Spleen (tissue), 11 donors: ENCODE measurements at regions not wholly inside any gene's neighbourhood (a gene's known extent, or its start where the extent isn't known, plus 50 kb on each side); places are given as distances from the start of the nearest gene placed in this dataset.

Source experiments
- DNase-seq: peaks from one replicate; pipeline ENCODE4 v3.0.0-alpha.2; 2020
- H3K27ac ChIP-seq, 8 donors: fragments of 200-600 bp; sonication (generic) in 7 of 8; 1 replicate in 4 of 8; 2 replicates in 4 of 8; pipeline versions ENCODE4 v1.5.0 to v1.8.0; 2016 to 2021; ENCODE audit warnings: inconsistent platforms in 4 of 8, mild to moderate bottlenecking in 4 of 8, moderate library complexity in 1 of 8
- H3K27me3 ChIP-seq, 7 donors: fragments of 200-600 bp; sonication (generic) in 6 of 7; replicated peaks in 1 of 7; 1 replicate in 4 of 7; 2 replicates in 3 of 7; pipeline versions ENCODE4 v1.5.0 to v1.8.0; 2016 to 2021; ENCODE audit warnings: inconsistent platforms in 3 of 7, mild to moderate bottlenecking in 1 of 7
- H3K36me3 ChIP-seq, 6 donors: fragments of 200-600 bp; sonication (generic) in 5 of 6; 1 replicate in 4 of 6; 2 replicates in 2 of 6; pipeline versions ENCODE4 v1.5.0 to v1.8.0; 2016 to 2021; ENCODE audit warnings: inconsistent platforms in 2 of 6
- H3K4me1 ChIP-seq, 6 donors: fragments of 200-600 bp; sonication (generic) in 5 of 6; 1 replicate in 3 of 6; 2 replicates in 3 of 6; pipeline versions ENCODE4 v1.5.0 to v1.8.0; 2016 to 2021; ENCODE audit warnings: inconsistent platforms in 3 of 6
- H3K4me3 ChIP-seq, 8 donors: fragments of 200-600 bp; sonication (generic) in 7 of 8; 1 replicate in 4 of 8; 2 replicates in 4 of 8; pipeline versions ENCODE4 v1.5.0 to v1.8.0; 2016 to 2021; ENCODE audit warnings: inconsistent platforms in 4 of 8, mild to moderate bottlenecking in 4 of 8, moderate library complexity in 2 of 8
- H3K9me3 ChIP-seq, 8 donors: fragments of 200-600 bp; sonication (generic) in 7 of 8; 1 replicate in 4 of 8; 2 replicates in 4 of 8; pipeline versions ENCODE4 v1.5.0 to v1.8.0; 2016 to 2021; ENCODE audit warnings: inconsistent platforms in 4 of 8
- POLR2A ChIP-seq, 3 donors: fragments of 450-650 bp; IDR thresholded peaks; one replicate each; pipeline ENCODE4 v1.5.1; 2017; ENCODE audit warnings: antibody characterized with exemption in 3 of 3, mild to moderate bottlenecking in 1 of 3
- POLR2AphosphoS5 ChIP-seq, 3 donors: sonication (generic); formaldehyde crosslinking; IDR thresholded peaks; one replicate each; pipeline ENCODE4 v1.5.1; 2017; ENCODE audit warnings: antibody characterized with exemption in 3 of 3
- WGBS, 5 donors: extraction: QIAGEN DNeasy Blood & Tissue Kit in 3 of 5; methylation state at CpG; one replicate each; pipeline versions ENCODE4 v1.1.5 to v1.1.7; 2013 to 2018; 5-methylcytosine and 5-hydroxymethylcytosine counted together
- intact Hi-C: fragments of 100-400 bp; cut with DNase I; formaldehyde crosslinking; loops from one replicate; pipeline ENCODE4 v1.15.0; 2023; ENCODE audit warnings: low total_unique reads
- TF ChIP-seq, protein P1 (sequence below), 11 experiments: fragments of 200-600 bp in 7 of 11; fragments of 450-650 bp in 4 of 11; sonication (generic) in 4 of 11; IDR thresholded peaks in 8 of 11; conservative IDR thresholded peaks in 3 of 11; 1 replicate in 7 of 11; 2 replicates in 4 of 11; pipeline versions ENCODE4 v1.4.0 to v1.8.0; 2016 to 2021; ENCODE audit warnings: antibody characterized with exemption in 11 of 11, inconsistent platforms in 4 of 11, mild to moderate bottlenecking in 1 of 11
- donor health status: healthy with polysubstance abuse.
- donor health status: DM: no; HTN: no; CAD: no; lungs with moderate emphysema.
- donor health status: DM: no; HTN: no; CAD: no.
- donor health status: Bipolar disorder and iron deficiency.
- donor health status: healthy.
- donor health status: DM: no; HTN: no; CAD: no.
- donor health status: DM: yes; HTN: yes; CAD: no.

- Histone ChIP-seq H3K27me3 (peaks cover 0 to 10% (median 0%) of the 10 kb centered on the region in 7 donors), H3K4me3 (no peak overlapping the region), H3K4me1 (peaks cover 0 to 6% (median 0%) of the 10 kb centered on the region in 6 donors), H3K36me3 (no peaks in the 10 kb centered on the region), H3K27ac (no peak overlapping the region), H3K9me3 (no peaks in the 10 kb centered on the region)
- no peak for DNase-seq
- WGBS, 5 donors = 45 to 63% (median 54%) methylated on average over 11 of the region's 11 CpGs
- intact Hi-C loops = no loop called here
- no peak for TF ChIP-seq POLR2AphosphoS5 (IDR thresholded peaks at IDR 0.05)
These were observed 187.9 kb downstream of the TTLL2 start for GRCh38 chr6:167512696-167513375.

DNA sequence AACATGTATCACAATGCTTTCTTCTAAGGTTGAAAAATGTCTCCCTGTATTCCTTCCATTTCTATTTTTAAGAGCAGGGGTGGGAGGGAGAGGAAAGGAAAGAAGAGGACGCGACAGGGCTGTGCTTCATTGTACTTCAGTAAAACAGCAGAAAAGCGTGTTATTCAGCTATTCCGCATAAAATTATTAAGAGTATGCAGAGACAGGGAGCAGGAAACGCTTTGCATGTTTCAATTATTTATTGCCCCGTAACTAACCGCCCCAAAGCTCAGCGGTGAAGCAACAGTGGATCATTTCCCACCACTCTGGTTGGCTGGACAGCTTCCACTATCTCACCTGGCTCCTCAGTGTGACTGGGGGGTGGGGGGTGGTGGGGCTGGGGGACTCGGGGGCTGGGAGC lies 188.9 kb downstream of the TTLL2 start:
- peaks cover 0 to 6% (median 0%) of the 10 kb centered on the region in 6 donors for H3K4me1 ChIP-seq
- H3K27me3 ChIP-seq = peaks cover 0 to 10% (median 0%) of the 10 kb centered on the region in 7 donors
- H3K9me3 ChIP-seq = no peaks in the 10 kb centered on the region
- TF ChIP-seq POLR2AphosphoS5 (IDR thresholded peaks at IDR 0.05) (no peak), POLR2A (IDR thresholded peaks at IDR 0.05) (no peak)
- TF ChIP-seq, protein P1, sequence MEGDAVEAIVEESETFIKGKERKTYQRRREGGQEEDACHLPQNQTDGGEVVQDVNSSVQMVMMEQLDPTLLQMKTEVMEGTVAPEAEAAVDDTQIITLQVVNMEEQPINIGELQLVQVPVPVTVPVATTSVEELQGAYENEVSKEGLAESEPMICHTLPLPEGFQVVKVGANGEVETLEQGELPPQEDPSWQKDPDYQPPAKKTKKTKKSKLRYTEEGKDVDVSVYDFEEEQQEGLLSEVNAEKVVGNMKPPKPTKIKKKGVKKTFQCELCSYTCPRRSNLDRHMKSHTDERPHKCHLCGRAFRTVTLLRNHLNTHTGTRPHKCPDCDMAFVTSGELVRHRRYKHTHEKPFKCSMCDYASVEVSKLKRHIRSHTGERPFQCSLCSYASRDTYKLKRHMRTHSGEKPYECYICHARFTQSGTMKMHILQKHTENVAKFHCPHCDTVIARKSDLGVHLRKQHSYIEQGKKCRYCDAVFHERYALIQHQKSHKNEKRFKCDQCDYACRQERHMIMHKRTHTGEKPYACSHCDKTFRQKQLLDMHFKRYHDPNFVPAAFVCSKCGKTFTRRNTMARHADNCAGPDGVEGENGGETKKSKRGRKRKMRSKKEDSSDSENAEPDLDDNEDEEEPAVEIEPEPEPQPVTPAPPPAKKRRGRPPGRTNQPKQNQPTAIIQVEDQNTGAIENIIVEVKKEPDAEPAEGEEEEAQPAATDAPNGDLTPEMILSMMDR (IDR thresholded peaks at IDR 0.05 in 8 of 11, conservative IDR thresholded peaks at IDR 0.05 in 3 of 11) = no peak
- no peak overlapping the region for H3K4me3 ChIP-seq
- no peaks in the 10 kb centered on the region for H3K36me3 ChIP-seq
- no peak for DNase-seq
- H3K27ac ChIP-seq = no peak overlapping the region
- WGBS, 5 donors = 31 to 49% (median 35%) methylated on average over 9 of the region's 9 CpGs
- intact Hi-C loops = no loop called here

DNA sequence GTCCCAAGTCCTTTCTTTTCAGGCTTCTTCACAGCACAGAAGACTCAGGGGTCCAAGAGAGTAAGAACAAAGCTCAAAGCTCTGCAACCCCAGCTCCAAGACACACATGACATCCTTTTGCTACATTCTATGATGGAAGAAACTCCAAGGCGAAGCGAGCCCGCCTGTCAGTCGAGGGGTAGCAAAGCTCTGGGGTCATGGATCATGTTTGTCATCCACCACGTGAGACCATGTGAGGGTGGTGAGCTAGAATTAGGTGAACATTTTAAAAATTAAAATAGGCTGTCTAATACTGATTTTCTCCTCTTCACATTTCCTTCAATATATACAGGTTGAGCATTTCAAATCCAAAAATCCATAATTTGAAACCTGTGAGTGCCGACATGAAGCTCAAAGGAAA lies 189.6 kb downstream of the TTLL2 start:
- TF ChIP-seq, protein P1 (IDR thresholded peaks at IDR 0.05 in 8 of 11, conservative IDR thresholded peaks at IDR 0.05 in 3 of 11) = no peak
- TF ChIP-seq POLR2AphosphoS5 (IDR thresholded peaks at IDR 0.05) = no peak
- TF ChIP-seq POLR2A (IDR thresholded peaks at IDR 0.05) = no peak

GRCh38 chr6:167515873-167516507 lies 191.1 kb downstream of the TTLL2 start:
- WGBS, 5 donors = 47 to 58% (median 54%) methylated on average over 3 to 4 of the region's 4 CpGs
- Histone ChIP-seq H3K36me3 (no peaks in the 10 kb centered on the region), H3K27ac (no peak overlapping the region), H3K4me3 (no peak overlapping the region), H3K4me1 (peaks cover 0 to 6% (median 0%) of the 10 kb centered on the region in 6 donors), H3K9me3 (no peaks in the 10 kb centered on the region), H3K27me3 (peaks cover 0 to 10% (median 0%) of the 10 kb centered on the region in 7 donors)
- intact Hi-C loops = no loop called here
- TF ChIP-seq, protein P1 (IDR thresholded peaks at IDR 0.05 in 8 of 11, conservative IDR thresholded peaks at IDR 0.05 in 3 of 11) = no peak
- TF ChIP-seq POLR2AphosphoS5 (IDR thresholded peaks at IDR 0.05) (no peak), POLR2A (IDR thresholded peaks at IDR 0.05) (no peak)
- DNase-seq = no peak

More for the DNA sequence above, 189.6 kb downstream of the TTLL2 start:
- no peak overlapping the region for H3K27ac ChIP-seq
- no peaks in the 10 kb centered on the region for H3K9me3 ChIP-seq
- intact Hi-C loops = no loop called here
- H3K27me3 ChIP-seq = peaks cover 0 to 10% (median 0%) of the 10 kb centered on the region in 7 donors
- no peaks in the 10 kb centered on the region for H3K36me3 ChIP-seq
- 90 to 96% (median 92%) methylated on average over 6 of the region's 6 CpGs for WGBS, 5 donors
- no peak overlapping the region for H3K4me3 ChIP-seq
- H3K4me1 ChIP-seq = peaks cover 0 to 6% (median 0%) of the 10 kb centered on the region in 6 donors
- DNase-seq = no peak
